Hepatocyte (in vitro differentiated cells): ENCODE measurements at regions not wholly inside any gene's neighbourhood (a gene's known extent, or its start where the extent isn't known, plus 50 kb on each side); places are given as distances from the start of the nearest gene placed in this dataset.

Source experiments
- DNase-seq: peaks from one replicate; pipeline ENCODE4 v3.0.0-alpha.2; 2016; ENCODE audit warnings: low spot score
- H2AFZ ChIP-seq: fragments of 200-600 bp; sonication (generic); 2 replicates; pipeline ENCODE4 v1.6.0; 2016; ENCODE audit warnings: antibody characterized with exemption, mild to moderate bottlenecking
- H3K27ac ChIP-seq: fragments of 200-600 bp; sonication (generic); 2 replicates; pipeline ENCODE4 v1.5.1; 2016; ENCODE audit warnings: mild to moderate bottlenecking
- H3K27me3 ChIP-seq: fragments of 200-600 bp; sonication (generic); 2 replicates; pipeline ENCODE4 v1.6.1; 2016
- H3K36me3 ChIP-seq: fragments of 200-600 bp; sonication (generic); replicated peaks from 2 replicates; pipeline ENCODE4 v1.5.1; 2016; ENCODE audit warnings: low read depth; ENCODE audit not compliant: insufficient read depth
- H3K4me1 ChIP-seq: fragments of 200-600 bp; sonication (generic); 2 replicates; pipeline ENCODE4 v1.5.1; 2016; ENCODE audit warnings: mild to moderate bottlenecking, moderate library complexity; ENCODE audit not compliant: insufficient read depth
- H3K4me2 ChIP-seq: fragments of 200-600 bp; sonication (generic); 2 replicates; pipeline ENCODE4 v1.6.0; 2016
- H3K4me3 ChIP-seq: fragments of 200-600 bp; sonication (generic); 2 replicates; pipeline ENCODE4 v1.5.1; 2016; ENCODE audit warnings: mild to moderate bottlenecking
- H3K79me2 ChIP-seq: fragments of 200-600 bp; sonication (generic); 2 replicates; pipeline ENCODE4 v1.6.0; 2017; ENCODE audit warnings: mild to moderate bottlenecking
- H3K9me2 ChIP-seq: fragments of 200-600 bp; sonication (generic); replicated peaks from 2 replicates; pipeline ENCODE4 v1.6.0; 2017; ENCODE audit warnings: mild to moderate bottlenecking; ENCODE audit not compliant: insufficient read depth
- H3K9me3 ChIP-seq: fragments of 200-600 bp; sonication (generic); 2 replicates; pipeline ENCODE4 v1.5.1; 2016; ENCODE audit warnings: low read depth, mild to moderate bottlenecking
- H4K20me1 ChIP-seq: fragments of 200-600 bp; sonication (generic); 2 replicates; pipeline ENCODE4 v1.6.0; 2016; ENCODE audit warnings: mild to moderate bottlenecking; ENCODE audit not compliant: insufficient read depth, poor library complexity, severe bottlenecking
- CTCF ChIP-seq: fragments of 200-600 bp; sonication (generic); IDR thresholded peaks from 2 replicates; pipeline ENCODE4 v1.5.1; 2016; ENCODE audit warnings: antibody characterized with exemption, mild to moderate bottlenecking; ENCODE audit not compliant: poor library complexity
- EZH2 ChIP-seq: fragments of 200-600 bp; sonication (generic); IDR thresholded peaks from 2 replicates; pipeline ENCODE4 v1.6.1; 2016; ENCODE audit warnings: antibody characterized with exemption, mild to moderate bottlenecking, borderline replicate concordance
- EZH2phosphoT487 ChIP-seq: fragments of 200-600 bp; sonication (generic); IDR thresholded peaks from one replicate; pipeline ENCODE4 v1.6.1; 2018; ENCODE audit warnings: antibody characterized with exemption, mild to moderate bottlenecking, low read depth, moderate library complexity; ENCODE audit not compliant: unreplicated experiment, severe bottlenecking
- WGBS: methylation state at CpG from one replicate; pipeline ENCODE4 v1.1.6; 2016; ENCODE audit warnings: low lambda C conversion rate; ENCODE audit errors: missing lambda C conversion rate; 5-methylcytosine and 5-hydroxymethylcytosine counted together

- H4K20me1 ChIP-seq = no peaks in the 10 kb centered on the region
- H3K79me2 ChIP-seq = no peaks in the 10 kb centered on the region
- H3K9me3 ChIP-seq = no peaks in the 10 kb centered on the region
- no peak overlapping the region for H3K27ac ChIP-seq
- WGBS = 75% methylated on average over 12 of the region's 12 CpGs
- no peak overlapping the region for H3K4me3 ChIP-seq
- no peak overlapping the region for H3K4me2 ChIP-seq
- H3K4me1 ChIP-seq = no peaks in the 10 kb centered on the region
- H3K9me2 ChIP-seq = no peaks in the 10 kb centered on the region
- no peaks in the 10 kb centered on the region for H3K27me3 ChIP-seq
- DNase-seq = no peak
- TF ChIP-seq EZH2 (no peak), CTCF (no peak), EZH2phosphoT487 (no peak)
- no peak overlapping the region for H2AFZ ChIP-seq
- H3K36me3 ChIP-seq = no peaks in the 10 kb centered on the region
Measured at GRCh38 chr22:48156603-48157355, 1394.3 kb downstream of the TBC1D22A start.

- no peaks in the 10 kb centered on the region for H3K79me2 ChIP-seq
- H3K4me1 ChIP-seq = no peaks in the 10 kb centered on the region
Measured at GRCh38 chr22:48155446-48155845, 1393.0 kb downstream of the TBC1D22A start.

GRCh38 chr22:48154943-48155240 lies 1392.4 kb downstream of the TBC1D22A start:
- H3K4me1 ChIP-seq = no peaks in the 10 kb centered on the region
- H3K27ac ChIP-seq = no peak overlapping the region
- H3K4me2 ChIP-seq = no peak overlapping the region
- H3K9me3 ChIP-seq = no peaks in the 10 kb centered on the region
- H3K79me2 ChIP-seq = no peaks in the 10 kb centered on the region
- TF ChIP-seq EZH2 (no peak), EZH2phosphoT487 (no peak), CTCF (no peak)
- H3K4me3 ChIP-seq = no peak overlapping the region
- no peaks in the 10 kb centered on the region for H3K9me2 ChIP-seq
- 85% methylated on average over 8 of the region's 8 CpGs for WGBS
- no peaks in the 10 kb centered on the region for H3K36me3 ChIP-seq
- H4K20me1 ChIP-seq = no peaks in the 10 kb centered on the region
- no peak for DNase-seq
- H3K27me3 ChIP-seq = no peaks in the 10 kb centered on the region
- no peak overlapping the region for H2AFZ ChIP-seq

More at GRCh38 chr22:48155446-48155845, 1393.0 kb downstream of the TBC1D22A start:
- H3K27me3 ChIP-seq = no peaks in the 10 kb centered on the region
- H3K36me3 ChIP-seq = no peaks in the 10 kb centered on the region
- H3K4me2 ChIP-seq = no peak overlapping the region
- no peak overlapping the region for H3K27ac ChIP-seq
- TF ChIP-seq EZH2 (no peak), EZH2phosphoT487 (no peak), CTCF (no peak)
- H2AFZ ChIP-seq = no peak overlapping the region
- 81% methylated on average over 8 of the region's 8 CpGs for WGBS
- no peaks in the 10 kb centered on the region for H3K9me2 ChIP-seq
- H3K9me3 ChIP-seq = no peaks in the 10 kb centered on the region
- DNase-seq = no peak
- H3K4me3 ChIP-seq = no peak overlapping the region
- no peaks in the 10 kb centered on the region for H4K20me1 ChIP-seq
